ENCODE measurements at regions not wholly inside any gene's neighbourhood (a gene's known extent, or its start where the extent isn't known, plus 50 kb on each side); places are given as distances from the start of the nearest gene placed in this dataset.
"Not testable (repeated sequence)": the region's sequence is repeated elsewhere in the genome, so short reads cannot be mapped to it uniquely, and the experiment has no call there.

GRCh38 chr14:83697099-83697498 is 1832.8 kb upstream of the FLRT2 start:
- POLR2A ChIA-PET: no interaction called here
- CTCF ChIA-PET: no interaction called here

GRCh38 chr14:83702619-83703018 is 1827.3 kb upstream of the FLRT2 start:
- CTCF ChIA-PET: no interaction called here
- POLR2A ChIA-PET: no interaction called here

- CTCF ChIA-PET: no interaction called here
- POLR2A ChIA-PET: no interaction called here
Measured at GRCh38 chr14:83706231-83706954, 1823.6 kb upstream of the FLRT2 start.

- ChIA-PET CTCF (no interaction called here), POLR2A (no interaction called here)
Measured at GRCh38 chr14:83707056-83707455, 1822.9 kb upstream of the FLRT2 start.

GRCh38 chr14:83709116-83709515 is 1820.8 kb upstream of the FLRT2 start:
- ChIA-PET CTCF (no interaction called here), POLR2A (interaction anchor here (0.5 kb wide), 1 partner anchor 198 kb away, joined by 3 read pairs; no protein-coding TSS in a partner anchor)

- ChIA-PET CTCF (interaction anchor here (0.5 kb wide), 1 partner anchor 1756 kb away, joined by 3 read pairs; no protein-coding TSS in a partner anchor), POLR2A (no interaction called here)
Measured at GRCh38 chr14:83711046-83711445, 1818.9 kb upstream of the FLRT2 start.

GRCh38 chr14:83712418-83713129 is 1817.4 kb upstream of the FLRT2 start:
- POLR2A ChIA-PET: no interaction called here

GRCh38 chr14:83713732-83714131 is 1816.2 kb upstream of the FLRT2 start:
- CTCF ChIA-PET: no interaction called here
- POLR2A ChIA-PET: no interaction called here

More at GRCh38 chr14:83712418-83713129, 1817.4 kb upstream of the FLRT2 start:
- CTCF ChIA-PET: no interaction called here

- ChIA-PET POLR2A (no interaction called here), CTCF (no interaction called here)
Measured at GRCh38 chr14:83714151-83714550, 1815.8 kb upstream of the FLRT2 start.

- CTCF ChIA-PET: interaction anchor here (0.6 kb wide), 1 partner anchor 74 kb away, joined by 3 read pairs; no protein-coding TSS in a partner anchor
- POLR2A ChIA-PET: not testable (repeated sequence)
Measured at GRCh38 chr14:83719435-83719834, 1810.5 kb upstream of the FLRT2 start.

- CTCF ChIA-PET: no interaction called here
- POLR2A ChIA-PET: no interaction called here
Measured at GRCh38 chr14:83733670-83734069, 1796.3 kb upstream of the FLRT2 start.

GRCh38 chr14:83734431-83734830 is 1795.5 kb upstream of the FLRT2 start:
- CTCF ChIA-PET: no interaction called here
- POLR2A ChIA-PET: no interaction called here

GRCh38 chr14:83741269-83741668 is 1788.7 kb upstream of the FLRT2 start:
- POLR2A ChIA-PET: no interaction called here
- CTCF ChIA-PET: no interaction called here

- ChIA-PET CTCF (no interaction called here), POLR2A (no interaction called here)
Measured at GRCh38 chr14:83744224-83744623, 1785.7 kb upstream of the FLRT2 start.

- ChIA-PET CTCF (no interaction called here), POLR2A (no interaction called here)
Measured at GRCh38 chr14:83744891-83745290, 1785.1 kb upstream of the FLRT2 start.

GRCh38 chr14:83746336-83746735 is 1783.6 kb upstream of the FLRT2 start:
- POLR2A ChIA-PET: no interaction called here
- CTCF ChIA-PET: no interaction called here

GRCh38 chr14:83757916-83758315 is 1772.0 kb upstream of the FLRT2 start:
- POLR2A ChIA-PET: interaction anchor here (0.5 kb wide), 1 partner anchor 1358 kb away, joined by 5 read pairs; no protein-coding TSS in a partner anchor

GRCh38 chr14:83764656-83765599 is 1765.0 kb upstream of the FLRT2 start:
- POLR2A ChIA-PET: no interaction called here
- CTCF ChIA-PET: no interaction called here

More at GRCh38 chr14:83757916-83758315, 1772.0 kb upstream of the FLRT2 start:
- CTCF ChIA-PET: no interaction called here

- POLR2A ChIA-PET: no interaction called here
- CTCF ChIA-PET: no interaction called here
Measured at GRCh38 chr14:83777516-83777915, 1752.4 kb upstream of the FLRT2 start.

- CTCF ChIA-PET: no interaction called here
- POLR2A ChIA-PET: no interaction called here
Measured at GRCh38 chr14:83779266-83779665, 1750.7 kb upstream of the FLRT2 start.

- ChIA-PET CTCF (no interaction called here), POLR2A (no interaction called here)
Measured at GRCh38 chr14:83780321-83780720, 1749.6 kb upstream of the FLRT2 start.
